IPS-NIHi11 (cell line): ENCODE measurements at regions not wholly inside any gene's neighbourhood (a gene's known extent, or its start where the extent isn't known, plus 50 kb on each side); places are given as distances from the start of the nearest gene placed in this dataset.
"Not testable (repeated sequence)": the region's sequence is repeated elsewhere in the genome, so short reads cannot be mapped to it uniquely, and the experiment has no call there.

ENCODE experiments used
- DNase-seq: peaks from one replicate; pipeline ENCODE4 v3.0.0; 2012; ENCODE audit warnings: mixed read lengths, low spot score

GRCh38 chrX:28189011-28189410, 207.8 kb upstream of the DCAF8L1 start:
- DNase-seq = no peak

GRCh38 chrX:28188526-28188925, 207.3 kb upstream of the DCAF8L1 start:
- DNase-seq = no peak

- no peak for DNase-seq
These were observed 198.8 kb upstream of the DCAF8L1 start for GRCh38 chrX:28180096-28180495.

- no peak for DNase-seq
These were observed 197.0 kb upstream of the DCAF8L1 start for GRCh38 chrX:28178206-28178605.

GRCh38 chrX:28177202-28177601, 196.0 kb upstream of the DCAF8L1 start:
- peak; percentile 47 for DNase-seq

- DNase-seq = no peak
These were observed 189.5 kb upstream of the DCAF8L1 start for GRCh38 chrX:28170713-28171112.

- DNase-seq = peak; percentile 9
These were observed 176.9 kb upstream of the DCAF8L1 start for GRCh38 chrX:28158019-28158777.

GRCh38 chrX:28152263-28152662, 171.0 kb upstream of the DCAF8L1 start:
- not testable (repeated sequence) for DNase-seq

- DNase-seq = no peak
These were observed 154.3 kb upstream of the DCAF8L1 start for GRCh38 chrX:28135378-28136047.

- DNase-seq = no peak
These were observed 152.5 kb upstream of the DCAF8L1 start for GRCh38 chrX:28133763-28134162.

GRCh38 chrX:28127662-28128061, 146.4 kb upstream of the DCAF8L1 start:
- no peak for DNase-seq

- peak; percentile 15 for DNase-seq
These were observed 145.6 kb upstream of the DCAF8L1 start for GRCh38 chrX:28126886-28127285.

GRCh38 chrX:28124416-28124815, 143.2 kb upstream of the DCAF8L1 start:
- no peak for DNase-seq

GRCh38 chrX:28120580-28121245, 139.5 kb upstream of the DCAF8L1 start:
- DNase-seq = not testable (repeated sequence)

GRCh38 chrX:28120072-28120471, 138.8 kb upstream of the DCAF8L1 start:
- DNase-seq = no peak

GRCh38 chrX:28108186-28108945, 127.1 kb upstream of the DCAF8L1 start:
- DNase-seq = no peak

- no peak for DNase-seq
These were observed 117.9 kb upstream of the DCAF8L1 start for GRCh38 chrX:28099166-28099565.

- DNase-seq = no peak
These were observed 104.4 kb upstream of the DCAF8L1 start for GRCh38 chrX:28085653-28086052.

GRCh38 chrX:28058901-28059300, 77.7 kb upstream of the DCAF8L1 start:
- no peak for DNase-seq

- no peak for DNase-seq
These were observed 61.7 kb upstream of the DCAF8L1 start for GRCh38 chrX:28042826-28043564.

- no peak for DNase-seq
These were observed 61.0 kb upstream of the DCAF8L1 start for GRCh38 chrX:28042260-28042659.

GRCh38 chrX:28039258-28039657, 58.0 kb upstream of the DCAF8L1 start:
- no peak for DNase-seq
